NB4 (cell line): ENCODE measurements at regions not wholly inside any gene's neighbourhood (a gene's known extent, or its start where the extent isn't known, plus 50 kb on each side); places are given as distances from the start of the nearest gene placed in this dataset.

ENCODE experiments used
- MYC ChIP-seq: IDR thresholded peaks from 2 replicates; pipeline ENCODE4 v1.6.1; 2011; ENCODE audit warnings: low read depth, low read length
- POLR2A ChIP-seq: IDR thresholded peaks from 2 replicates; pipeline ENCODE4 v1.6.1; 2011; ENCODE audit warnings: mild to moderate bottlenecking; ENCODE audit not compliant: insufficient read length; ENCODE audit errors: extremely low read depth
- TF ChIP-seq, protein P1 (sequence below): IDR thresholded peaks from one replicate; pipeline ENCODE4 v1.5.1; 2012; ENCODE audit warnings: low read depth, low read length
- TF ChIP-seq, protein P2 (sequence below): IDR thresholded peaks from 2 replicates; pipeline ENCODE4 v1.6.1; 2011; ENCODE audit warnings: low read depth, low read length

DNA sequence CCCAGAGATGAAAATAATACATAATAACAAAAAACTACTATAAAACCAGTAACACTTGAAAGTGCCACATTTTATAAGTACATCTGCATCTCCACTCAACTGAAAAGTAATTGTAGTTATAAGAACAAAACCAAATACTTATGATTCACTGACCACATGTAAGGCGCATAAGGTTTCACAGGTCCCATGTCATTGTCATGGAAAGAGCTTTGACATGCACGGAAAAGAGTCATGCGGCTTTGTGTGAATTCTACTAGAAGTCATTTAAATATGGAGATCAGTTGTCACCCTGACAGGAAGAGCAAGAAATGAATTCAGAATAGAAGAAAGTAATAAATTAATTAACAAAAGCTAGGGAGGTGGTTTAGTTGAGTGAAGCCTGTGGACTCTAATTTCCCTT, 459.1 kb downstream of the CDH2 start:
- TF ChIP-seq, protein P1, sequence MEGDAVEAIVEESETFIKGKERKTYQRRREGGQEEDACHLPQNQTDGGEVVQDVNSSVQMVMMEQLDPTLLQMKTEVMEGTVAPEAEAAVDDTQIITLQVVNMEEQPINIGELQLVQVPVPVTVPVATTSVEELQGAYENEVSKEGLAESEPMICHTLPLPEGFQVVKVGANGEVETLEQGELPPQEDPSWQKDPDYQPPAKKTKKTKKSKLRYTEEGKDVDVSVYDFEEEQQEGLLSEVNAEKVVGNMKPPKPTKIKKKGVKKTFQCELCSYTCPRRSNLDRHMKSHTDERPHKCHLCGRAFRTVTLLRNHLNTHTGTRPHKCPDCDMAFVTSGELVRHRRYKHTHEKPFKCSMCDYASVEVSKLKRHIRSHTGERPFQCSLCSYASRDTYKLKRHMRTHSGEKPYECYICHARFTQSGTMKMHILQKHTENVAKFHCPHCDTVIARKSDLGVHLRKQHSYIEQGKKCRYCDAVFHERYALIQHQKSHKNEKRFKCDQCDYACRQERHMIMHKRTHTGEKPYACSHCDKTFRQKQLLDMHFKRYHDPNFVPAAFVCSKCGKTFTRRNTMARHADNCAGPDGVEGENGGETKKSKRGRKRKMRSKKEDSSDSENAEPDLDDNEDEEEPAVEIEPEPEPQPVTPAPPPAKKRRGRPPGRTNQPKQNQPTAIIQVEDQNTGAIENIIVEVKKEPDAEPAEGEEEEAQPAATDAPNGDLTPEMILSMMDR = no peak
- TF ChIP-seq POLR2A (no peak), MYC (no peak)
- TF ChIP-seq, protein P2, sequence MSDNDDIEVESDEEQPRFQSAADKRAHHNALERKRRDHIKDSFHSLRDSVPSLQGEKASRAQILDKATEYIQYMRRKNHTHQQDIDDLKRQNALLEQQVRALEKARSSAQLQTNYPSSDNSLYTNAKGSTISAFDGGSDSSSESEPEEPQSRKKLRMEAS = no peak
